ENCODE measurements at regions not wholly inside any gene's neighbourhood (a gene's known extent, or its start where the extent isn't known, plus 50 kb on each side); places are given as distances from the start of the nearest gene placed in this dataset.

DNA sequence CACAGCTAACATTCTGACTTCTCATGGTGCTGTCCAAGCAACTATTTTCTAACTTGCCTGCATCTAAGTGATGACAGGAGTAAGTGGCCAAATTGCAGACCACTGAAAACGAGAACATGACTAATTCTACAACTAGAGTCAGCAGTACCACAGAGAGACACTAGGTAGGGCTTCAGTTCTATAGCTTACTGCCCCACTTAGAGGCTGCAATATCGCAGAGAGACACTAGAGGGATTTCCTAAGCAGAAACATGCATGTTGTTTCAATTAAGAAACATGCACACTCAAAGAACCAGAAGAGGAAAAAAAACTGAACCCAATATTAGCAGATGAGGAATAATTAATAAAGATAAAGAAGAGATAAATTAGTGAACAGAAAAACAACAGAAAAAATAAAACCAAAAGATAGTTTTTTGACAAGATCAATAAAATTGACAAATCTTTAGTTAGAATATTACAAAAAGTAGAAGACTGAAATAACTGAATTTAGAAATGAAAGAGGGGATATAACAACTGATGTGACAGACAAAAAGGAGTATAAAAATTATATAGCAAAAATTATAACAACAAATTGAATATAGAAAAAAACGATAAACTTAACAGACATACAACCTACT, 100.8 kb downstream of the SPIN4 start:
- Histone ChIP-seq H3K23me2 (ENCODE audit: low read depth, low read length) (no peaks in the 10 kb centered on the region), H2BK12ac (ENCODE audit: low read depth, low read length) (no peak overlapping the region), H3K79me2 (ENCODE audit: control insufficient read depth in 1 of 2, insufficient read depth in 2 of 2, low read length in 2 of 2) (no peaks in the 10 kb centered on the region), H3K4ac (replicated peaks; ENCODE audit: insufficient read length, low read depth, low read length) (no peak overlapping the region), H3K23ac (ENCODE audit: insufficient read length) (no peak overlapping the region), H3K9ac (replicated peaks in 1 of 4; ENCODE audit: extremely low read depth in 1 of 4, low read depth in 3 of 4, low read length in 3 of 4) (no peak overlapping the region), H3K27ac (ENCODE audit: low read depth, low read length) (no peak overlapping the region), H4K5ac (ENCODE audit: insufficient read length, low read depth, low read length) (no peak overlapping the region), H3K14ac (ENCODE audit: insufficient read length) (no peak overlapping the region), H2BK120ac (replicated peaks; ENCODE audit: low read depth, low read length) (no peak overlapping the region), H3K18ac (ENCODE audit: extremely low read depth, low read length) (no peak overlapping the region), H3K4me3 (ENCODE audit: extremely low read depth in 1 of 4, insufficient read depth in 2 of 4, low read depth in 3 of 4, low read length in 4 of 4) (no peak overlapping the region), H2BK15ac (ENCODE audit: low read length) (no peak overlapping the region), H3K27me3 (replicated peaks in 1 of 4; ENCODE audit: control insufficient read depth in 3 of 4, extremely low read depth in 1 of 4, insufficient read depth in 3 of 4, low read length in 3 of 4) (no peaks in the 10 kb centered on the region), H3K4me2 (ENCODE audit: insufficient read depth in 1 of 2, low read depth in 2 of 2, low read length in 2 of 2) (no peak overlapping the region), H3K9me3 (ENCODE audit: insufficient read depth in 2 of 2, low read depth in 1 of 2, low read length in 1 of 2) (no peaks in the 10 kb centered on the region), H3K56ac (replicated peaks; ENCODE audit: insufficient read length, low read depth, low read length) (no peak overlapping the region), H2AK5ac (ENCODE audit: low read depth, low read length) (no peak overlapping the region), H3K36me3 (ENCODE audit: control insufficient read depth in 2 of 4, insufficient read depth in 4 of 4, low read length in 3 of 4) (no peaks in the 10 kb centered on the region), H4K8ac (ENCODE audit: extremely low read depth, insufficient read depth, low read length) (no peak overlapping the region), H2BK5ac (ENCODE audit: low read depth, low read length) (no peak overlapping the region), H2BK20ac (ENCODE audit: low read length) (no peak overlapping the region), H3K79me1 (ENCODE audit: low read depth, low read length) (no peaks in the 10 kb centered on the region), H3K4me1 (replicated peaks in 1 of 4; ENCODE audit: control insufficient read depth in 3 of 4, insufficient read depth in 4 of 4, low read length in 3 of 4) (no peaks in the 10 kb centered on the region), H2AFZ (ENCODE audit: low read length) (no peak overlapping the region), H4K91ac (replicated peaks; ENCODE audit: insufficient read length, low read length) (no peak overlapping the region), H4K20me1 (replicated peaks in 1 of 2; ENCODE audit: control insufficient read depth in 1 of 2, insufficient read depth in 2 of 2, low read length in 2 of 2) (no peaks in the 10 kb centered on the region)
- TF ChIP-seq ZNF274 (IDR thresholded peaks at IDR 0.05; ENCODE audit: borderline replicate concordance, extremely low read depth, low read length), result no peak
- TF ChIP-seq TCF12 (IDR thresholded peaks at IDR 0.05; ENCODE audit: low read depth, low read length), result no peak
- no peak for TF ChIP-seq GTF2F1 (IDR thresholded peaks at IDR 0.05; ENCODE audit: borderline replicate concordance, low read depth, low read length)
- TF ChIP-seq, protein P1, sequence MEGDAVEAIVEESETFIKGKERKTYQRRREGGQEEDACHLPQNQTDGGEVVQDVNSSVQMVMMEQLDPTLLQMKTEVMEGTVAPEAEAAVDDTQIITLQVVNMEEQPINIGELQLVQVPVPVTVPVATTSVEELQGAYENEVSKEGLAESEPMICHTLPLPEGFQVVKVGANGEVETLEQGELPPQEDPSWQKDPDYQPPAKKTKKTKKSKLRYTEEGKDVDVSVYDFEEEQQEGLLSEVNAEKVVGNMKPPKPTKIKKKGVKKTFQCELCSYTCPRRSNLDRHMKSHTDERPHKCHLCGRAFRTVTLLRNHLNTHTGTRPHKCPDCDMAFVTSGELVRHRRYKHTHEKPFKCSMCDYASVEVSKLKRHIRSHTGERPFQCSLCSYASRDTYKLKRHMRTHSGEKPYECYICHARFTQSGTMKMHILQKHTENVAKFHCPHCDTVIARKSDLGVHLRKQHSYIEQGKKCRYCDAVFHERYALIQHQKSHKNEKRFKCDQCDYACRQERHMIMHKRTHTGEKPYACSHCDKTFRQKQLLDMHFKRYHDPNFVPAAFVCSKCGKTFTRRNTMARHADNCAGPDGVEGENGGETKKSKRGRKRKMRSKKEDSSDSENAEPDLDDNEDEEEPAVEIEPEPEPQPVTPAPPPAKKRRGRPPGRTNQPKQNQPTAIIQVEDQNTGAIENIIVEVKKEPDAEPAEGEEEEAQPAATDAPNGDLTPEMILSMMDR (IDR thresholded peaks at IDR 0.05; ENCODE audit: control extremely low read depth in 1 of 3, insufficient read depth in 1 of 3, low read depth in 1 of 3, low read length in 3 of 3), result peak in 2 of 3 experiments; percentile 79 to 98; a peak in 3 of 4 replicates
- TF ChIP-seq KDM1A (IDR thresholded peaks at IDR 0.05; ENCODE audit: borderline replicate concordance, low read length), result no peak
- TF ChIP-seq, protein P2, sequence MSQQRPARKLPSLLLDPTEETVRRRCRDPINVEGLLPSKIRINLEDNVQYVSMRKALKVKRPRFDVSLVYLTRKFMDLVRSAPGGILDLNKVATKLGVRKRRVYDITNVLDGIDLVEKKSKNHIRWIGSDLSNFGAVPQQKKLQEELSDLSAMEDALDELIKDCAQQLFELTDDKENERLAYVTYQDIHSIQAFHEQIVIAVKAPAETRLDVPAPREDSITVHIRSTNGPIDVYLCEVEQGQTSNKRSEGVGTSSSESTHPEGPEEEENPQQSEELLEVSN (IDR thresholded peaks at IDR 0.05), result no peak
- peak; percentile 84 to 87 for TF ChIP-seq RAD21 (IDR thresholded peaks at IDR 0.05 in 1 of 2, conservative IDR thresholded peaks at IDR 0.05 in 1 of 2; ENCODE audit: low read depth in 2 of 2, low read length in 2 of 2)
- TF ChIP-seq RFX5 (IDR thresholded peaks at IDR 0.05; ENCODE audit: borderline replicate concordance, low read depth, low read length), result no peak
- TF ChIP-seq RBBP5 (IDR thresholded peaks at IDR 0.05; ENCODE audit: borderline replicate concordance, low read depth, low read length), result no peak
- POLR2A ChIA-PET (ENCODE audit: partially characterized antibody), result no interaction called here
- CTCF ChIA-PET (ENCODE audit: partially characterized antibody), result interaction anchor here (1.1 to 1.7 kb wide), 3 partner anchors 10 to 256 kb away, joined by 3 to 5 read pairs (median 4); no protein-coding TSS in a partner anchor
- WGBS, 2 experiments (ENCODE audit: extremely low coverage in 1 of 2, insufficient coverage in 1 of 2, insufficient read length in 1 of 2, insufficient replicate concordance in 2 of 2, low coverage in 1 of 2, low lambda C conversion rate in 2 of 2, missing lambda C conversion rate in 1 of 2), result 34% methylated on average over 3 of the region's 3 CpGs; no CpG with 5 or more reads in 1 of the 2 experiments
- FAIRE-seq (peak; percentile 90), DNase-seq (ENCODE audit: low read depth in 1 of 2, low spot score in 2 of 2) (no peak)

All from H1 (cell line).